Neural progenitor cell (in vitro differentiated cells): ENCODE measurements at regions not wholly inside any gene's neighbourhood (a gene's known extent, or its start where the extent isn't known, plus 50 kb on each side); places are given as distances from the start of the nearest gene placed in this dataset.

Source experiments
- CTCF ChIP-seq: fragments of 200-600 bp; sonication (generic); IDR thresholded peaks from 2 replicates; pipeline ENCODE4 v1.5.1; 2017; ENCODE audit warnings: antibody characterized with exemption, mild to moderate bottlenecking
- EZH2 ChIP-seq: fragments of 200-600 bp; sonication (generic); IDR thresholded peaks from 2 replicates; pipeline ENCODE4 v1.6.1; 2017; ENCODE audit warnings: antibody characterized with exemption, mild to moderate bottlenecking, moderate library complexity
- EZH2phosphoT487 ChIP-seq: fragments of 200-600 bp; sonication (generic); IDR thresholded peaks from 2 replicates; pipeline ENCODE4 v1.6.1; 2017; ENCODE audit warnings: antibody characterized with exemption

GRCh38 chr4:58252656-58253055 lies 1142.5 kb upstream of the IGFBP7 start:
- TF ChIP-seq CTCF (no peak), EZH2 (no peak), EZH2phosphoT487 (no peak)
